H1 (cell line): ENCODE measurements at regions not wholly inside any gene's neighbourhood (a gene's known extent, or its start where the extent isn't known, plus 50 kb on each side); places are given as distances from the start of the nearest gene placed in this dataset.

ENCODE experiments used
- CTCF ChIA-PET: fragments of 300-600 bp; sonication (Branson Sonifier 250); formaldehyde crosslinking; loops from one replicate; lab custom pipeline; 2021; ENCODE audit not compliant: partially characterized antibody; lab: Charles Lee
- POLR2A ChIA-PET: fragments of 300-600 bp; sonication (Branson Sonifier 250); formaldehyde crosslinking; loops from one replicate; lab custom pipeline; 2021; ENCODE audit warnings: inconsistent platforms; ENCODE audit not compliant: partially characterized antibody; lab: Charles Lee
- DNase-seq, 2 experiments: peaks; one replicate each; pipeline versions ENCODE4 v3.0.0 to v3.0.0-alpha.2; 2010 to 2022; ENCODE audit warnings: low spot score in 2 of 2, low read depth in 1 of 2, mixed read lengths in 1 of 2
- FAIRE-seq: peaks from 2 replicates; lab custom pipeline; 2011; peaks lifted over from hg19 to GRCh38; lab: Jason Lieb, UNC
- H2AFZ ChIP-seq: 2 replicates; pipeline ENCODE4 v1.8.1; 2012; ENCODE audit warnings: low read length, inconsistent platforms
- H2AK5ac ChIP-seq: 2 replicates; pipeline ENCODE4 v1.6.1; 2013; ENCODE audit warnings: low read depth, low read length
- H2BK120ac ChIP-seq: replicated peaks from 2 replicates; pipeline ENCODE3; 2013; ENCODE audit warnings: low read depth, low read length, inconsistent platforms
- H2BK12ac ChIP-seq: 2 replicates; pipeline ENCODE4 v1.6.1; 2013; ENCODE audit warnings: low read depth, low read length
- H2BK15ac ChIP-seq: 2 replicates; pipeline ENCODE4 v1.6.1; 2013; ENCODE audit warnings: low read length
- H2BK20ac ChIP-seq: 2 replicates; pipeline ENCODE4 v1.6.1; 2013; ENCODE audit warnings: low read length
- H2BK5ac ChIP-seq: 2 replicates; pipeline ENCODE4 v1.6.1; 2013; ENCODE audit warnings: low read depth, low read length
- H3K14ac ChIP-seq: 2 replicates; pipeline ENCODE4 v1.6.1; 2013; ENCODE audit warnings: inconsistent platforms; ENCODE audit not compliant: insufficient read length
- H3K18ac ChIP-seq: 2 replicates; pipeline ENCODE4 v1.6.1; 2013; ENCODE audit warnings: low read length; ENCODE audit errors: extremely low read depth
- H3K23ac ChIP-seq: 2 replicates; pipeline ENCODE4 v1.6.1; 2013; ENCODE audit warnings: inconsistent platforms; ENCODE audit not compliant: insufficient read length
- H3K23me2 ChIP-seq: 2 replicates; pipeline ENCODE4 v1.6.1; 2013; ENCODE audit warnings: low read depth, low read length
- H3K27ac ChIP-seq: 2 replicates; pipeline ENCODE4 v1.6.1; 2011; ENCODE audit warnings: low read depth, low read length, inconsistent platforms
- H3K27me3 ChIP-seq, 4 experiments: replicated peaks in 1 of 4; 1 replicate in 1 of 4; 2 replicates in 3 of 4; pipeline versions ENCODE4 v1.6.1 to v1.8.1; 2011 to 2013; ENCODE audit warnings: low read length in 3 of 4, mild to moderate bottlenecking in 3 of 4, inconsistent platforms in 2 of 4, mixed read lengths in 2 of 4, moderate library complexity in 1 of 4; ENCODE audit not compliant: control insufficient read depth in 3 of 4, insufficient read depth in 3 of 4; ENCODE audit errors: extremely low read depth in 1 of 4
- H3K36me3 ChIP-seq, 4 experiments: 2 replicates each; pipeline versions ENCODE4 v1.6.1 to v1.8.1; 2011 to 2013; ENCODE audit warnings: mild to moderate bottlenecking in 4 of 4, low read length in 3 of 4, moderate library complexity in 2 of 4, control low read depth in 1 of 4, inconsistent platforms in 1 of 4; ENCODE audit not compliant: insufficient read depth in 4 of 4, control insufficient read depth in 2 of 4
- H3K4ac ChIP-seq: replicated peaks from 2 replicates; pipeline ENCODE3; 2013; ENCODE audit warnings: low read length, low read depth, mixed read lengths, inconsistent platforms; ENCODE audit not compliant: insufficient read length
- H3K4me1 ChIP-seq, 4 experiments: replicated peaks in 1 of 4; 1 replicate in 1 of 4; 2 replicates in 3 of 4; pipeline versions ENCODE4 v1.6.1 to v1.8.1; 2011 to 2013; ENCODE audit warnings: low read length in 3 of 4, inconsistent platforms in 2 of 4, mixed read lengths in 1 of 4; ENCODE audit not compliant: insufficient read depth in 4 of 4, control insufficient read depth in 3 of 4
- H3K4me2 ChIP-seq, 2 experiments: 2 replicates each; pipeline versions ENCODE4 v1.6.1 to v1.8.1; 2011 to 2013; ENCODE audit warnings: low read depth in 2 of 2, low read length in 2 of 2, control low read depth in 1 of 2, inconsistent platforms in 1 of 2, mild to moderate bottlenecking in 1 of 2; ENCODE audit not compliant: insufficient read depth in 1 of 2
- H3K4me3 ChIP-seq, 4 experiments: fragments of 200-600, 300-600 bp in 1 of 4; sonication (generic), shearing (Covaris generic), sonication (Bioruptor Twin) in 1 of 4; 2 replicates each; pipeline versions ENCODE4 v1.5.1 to v1.8.1; 2011 to 2016; ENCODE audit warnings: low read length in 4 of 4, low read depth in 3 of 4, control low read depth in 2 of 4, inconsistent platforms in 2 of 4, mild to moderate bottlenecking in 2 of 4, mixed read lengths in 1 of 4, moderate library complexity in 1 of 4; ENCODE audit not compliant: insufficient read depth in 2 of 4; ENCODE audit errors: extremely low read depth in 1 of 4
- H3K56ac ChIP-seq: replicated peaks from 2 replicates; pipeline ENCODE3; 2013; ENCODE audit warnings: low read depth, mild to moderate bottlenecking, mixed read lengths, low read length, inconsistent platforms; ENCODE audit not compliant: insufficient read length
- H3K79me1 ChIP-seq: 2 replicates; pipeline ENCODE4 v1.6.1; 2013; ENCODE audit warnings: low read depth, low read length, control low read depth
- H3K79me2 ChIP-seq, 2 experiments: 2 replicates each; pipeline versions ENCODE4 v1.6.1 to v1.8.1; 2012 to 2013; ENCODE audit warnings: low read length in 2 of 2, mild to moderate bottlenecking in 2 of 2, inconsistent platforms in 1 of 2; ENCODE audit not compliant: insufficient read depth in 2 of 2, control insufficient read depth in 1 of 2
- H3K9ac ChIP-seq, 4 experiments: replicated peaks in 1 of 4; 1 replicate in 1 of 4; 2 replicates in 3 of 4; pipeline versions ENCODE4 v1.6.1 to v1.8.1; 2011 to 2013; ENCODE audit warnings: low read depth in 3 of 4, low read length in 3 of 4, control low read depth in 2 of 4, mild to moderate bottlenecking in 2 of 4, moderate library complexity in 2 of 4, inconsistent platforms in 1 of 4; ENCODE audit errors: extremely low read depth in 1 of 4
- H3K9me3 ChIP-seq, 2 experiments: 2 replicates each; pipeline versions ENCODE4 v1.6.1 to v1.8.1; 2012 to 2013; ENCODE audit warnings: mild to moderate bottlenecking in 2 of 2, moderate library complexity in 2 of 2, control low read depth in 1 of 2, inconsistent platforms in 1 of 2, low read depth in 1 of 2, low read length in 1 of 2, mixed read lengths in 1 of 2; ENCODE audit not compliant: insufficient read depth in 2 of 2
- H4K20me1 ChIP-seq, 2 experiments: replicated peaks in 1 of 2; 2 replicates each; pipeline versions ENCODE3 to v1.8.1; 2011 to 2013; ENCODE audit warnings: inconsistent platforms in 2 of 2, low read length in 2 of 2, mild to moderate bottlenecking in 1 of 2; ENCODE audit not compliant: insufficient read depth in 2 of 2, control insufficient read depth in 1 of 2
- H4K5ac ChIP-seq: 2 replicates; pipeline ENCODE4 v1.6.1; 2013; ENCODE audit warnings: low read length, low read depth, mixed read lengths, inconsistent platforms; ENCODE audit not compliant: insufficient read length
- H4K8ac ChIP-seq: 2 replicates; pipeline ENCODE4 v1.8.0; 2013; ENCODE audit warnings: mild to moderate bottlenecking, moderate library complexity, low read length, inconsistent platforms; ENCODE audit not compliant: insufficient read depth; ENCODE audit errors: extremely low read depth
- H4K91ac ChIP-seq: replicated peaks from 2 replicates; pipeline ENCODE3; 2013; ENCODE audit warnings: low read length, mixed read lengths, inconsistent platforms; ENCODE audit not compliant: insufficient read length
- CBX8 ChIP-seq: fragments of 300-800, 300-1000 bp; sonication (generic); IDR thresholded peaks from 2 replicates; pipeline ENCODE4 v1.7.1; 2016; ENCODE audit warnings: low read depth, low read length, borderline replicate concordance
- CEBPB ChIP-seq: IDR thresholded peaks from 2 replicates; pipeline ENCODE4 v1.6.1; 2012; ENCODE audit warnings: low read depth, low read length
- CREB1 ChIP-seq: IDR thresholded peaks from 2 replicates; pipeline ENCODE4 v1.6.1; 2012; ENCODE audit warnings: inconsistent platforms
- FOSL1 ChIP-seq: IDR thresholded peaks from 2 replicates; pipeline ENCODE4 v1.6.1; 2011; ENCODE audit warnings: mild to moderate bottlenecking, low read depth, low read length, moderate library complexity; ENCODE audit not compliant: insufficient read depth
- WGBS, 2 experiments: shearing (Covaris generic) in 1 of 2; methylation state at CpG; one replicate each; pipeline versions ENCODE4 v1.1.6 to v1.1.7; 2013 to 2015; ENCODE audit warnings: low lambda C conversion rate in 2 of 2, mixed read lengths in 2 of 2, inconsistent platforms in 1 of 2, low coverage in 1 of 2, missing lambda C conversion rate in 1 of 2; ENCODE audit not compliant: insufficient replicate concordance in 2 of 2, insufficient coverage in 1 of 2, insufficient read length in 1 of 2; ENCODE audit errors: extremely low coverage in 1 of 2, missing lambda C conversion rate in 1 of 2; 5-methylcytosine and 5-hydroxymethylcytosine counted together
- TF ChIP-seq, protein P1 (sequence below): IDR thresholded peaks from 2 replicates; pipeline ENCODE4 v1.6.1; 2011; ENCODE audit warnings: low read length, improper control_type of control experiment

- Histone ChIP-seq H4K5ac (no peak overlapping the region), H3K18ac (no peak overlapping the region), H3K9ac (no peak overlapping the region), H3K27me3 (no peaks in the 10 kb centered on the region), H2BK20ac (no peak overlapping the region), H3K14ac (no peak overlapping the region), H3K4ac (no peak overlapping the region), H2BK12ac (no peak overlapping the region), H2BK120ac (no peak overlapping the region), H4K20me1 (no peaks in the 10 kb centered on the region), H4K91ac (no peak overlapping the region), H3K56ac (no peak overlapping the region), H2AFZ (no peak overlapping the region), H3K4me2 (no peak overlapping the region), H4K8ac (no peak overlapping the region), H3K79me2 (no peaks in the 10 kb centered on the region), H2BK15ac (no peak overlapping the region), H3K9me3 (no peaks in the 10 kb centered on the region), H3K36me3 (no peaks in the 10 kb centered on the region), H3K27ac (no peak overlapping the region), H3K79me1 (no peaks in the 10 kb centered on the region), H2BK5ac (no peak overlapping the region), H2AK5ac (no peak overlapping the region), H3K4me1 (peaks cover 3 to 8% (median 6%) of the 10 kb centered on the region in 4 experiments), H3K23ac (no peak overlapping the region), H3K23me2 (no peaks in the 10 kb centered on the region), H3K4me3 (no peak overlapping the region)
- POLR2A ChIA-PET: no interaction called here
- CTCF ChIA-PET: interaction anchor here (0.9 to 1.5 kb wide), 3 partner anchors 23 to 76 kb away, joined by 3 to 5 read pairs (median 4); no protein-coding TSS in a partner anchor
- WGBS, 2 experiments: 92% methylated on average over 11 of the region's 11 CpGs; no CpG with 5 or more reads in 1 of the 2 experiments
- DNase-seq (no peak), FAIRE-seq (no peak)
- no peak for TF ChIP-seq CREB1
- TF ChIP-seq, protein P1, sequence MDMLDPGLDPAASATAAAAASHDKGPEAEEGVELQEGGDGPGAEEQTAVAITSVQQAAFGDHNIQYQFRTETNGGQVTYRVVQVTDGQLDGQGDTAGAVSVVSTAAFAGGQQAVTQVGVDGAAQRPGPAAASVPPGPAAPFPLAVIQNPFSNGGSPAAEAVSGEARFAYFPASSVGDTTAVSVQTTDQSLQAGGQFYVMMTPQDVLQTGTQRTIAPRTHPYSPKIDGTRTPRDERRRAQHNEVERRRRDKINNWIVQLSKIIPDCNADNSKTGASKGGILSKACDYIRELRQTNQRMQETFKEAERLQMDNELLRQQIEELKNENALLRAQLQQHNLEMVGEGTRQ: no peak
- no peak for TF ChIP-seq CEBPB
- TF ChIP-seq FOSL1: no peak
- no peak for TF ChIP-seq CBX8
Measured at GRCh38 chr1:31498376-31499040, 77.8 kb upstream of the TINAGL1 start.
